Hypothalamus (tissue), 51 donors: ENCODE measurements at regions not wholly inside any gene's neighbourhood (a gene's known extent, or its start where the extent isn't known, plus 50 kb on each side); places are given as distances from the start of the nearest gene placed in this dataset.

Experiments
- DNase-seq, 51 donors: peaks; one replicate each; lab custom pipeline; 2025; lab: John Stamatoyannopoulos, UW

- DNase-seq = no peak
Measured at GRCh38 chr6:14810021-14810420, 435.8 kb upstream of the JARID2 start.

DNA sequence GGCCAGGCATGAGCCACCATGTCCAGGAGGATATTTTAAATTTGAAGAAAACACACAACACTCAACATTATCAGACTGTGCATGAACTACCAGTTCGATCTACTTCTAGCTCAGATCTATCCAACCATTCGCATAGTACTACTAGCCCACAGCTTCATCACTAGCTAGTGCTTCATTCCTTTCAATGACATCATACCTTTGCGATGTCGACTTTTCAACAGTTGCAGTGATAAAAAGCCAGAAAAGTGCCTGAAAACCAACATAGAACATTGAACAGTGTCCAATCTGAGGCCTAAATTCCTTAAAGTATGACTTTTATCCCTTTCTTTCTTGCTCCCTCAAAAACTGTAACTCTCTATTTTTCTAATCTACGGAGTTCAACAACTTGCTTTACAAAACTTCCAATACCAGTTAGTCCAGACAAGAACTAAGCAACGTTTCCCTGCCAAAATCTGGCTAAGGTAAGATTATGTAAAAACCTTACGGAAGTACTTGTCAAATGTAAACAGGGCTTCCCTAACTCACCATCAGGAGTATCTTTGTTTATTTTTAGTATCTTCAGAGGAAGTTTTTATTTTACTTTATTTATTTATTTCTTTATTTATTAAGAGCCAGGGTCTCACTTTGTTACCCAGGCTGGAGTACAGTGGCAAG, 434.0 kb upstream of the JARID2 start:
- DNase-seq = no peak

DNA sequence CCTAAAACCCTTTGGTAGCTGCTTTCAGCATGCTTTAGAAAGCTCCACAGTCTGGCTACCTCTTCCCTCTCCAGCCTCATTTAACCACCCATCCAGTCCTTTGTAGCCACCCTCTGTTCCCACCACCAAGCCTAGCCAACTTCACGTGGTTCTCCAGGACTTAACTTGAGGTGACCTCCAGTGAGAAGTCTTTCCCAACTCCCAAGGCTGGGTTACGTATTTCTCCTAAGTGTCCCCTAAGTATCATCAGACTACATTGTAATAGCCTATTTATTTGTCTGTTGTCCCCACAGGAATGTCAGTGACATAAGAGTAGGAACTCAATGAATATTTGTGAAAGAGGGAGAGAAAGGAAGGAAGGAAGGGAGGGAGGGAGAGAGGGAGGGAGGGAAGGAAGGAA, 431.9 kb upstream of the JARID2 start:
- DNase-seq = no peak

- peak in 3 of 51 donors; percentile 3 to 12 (median 8) for DNase-seq
Measured at GRCh38 chr6:14816116-14816859, 429.6 kb upstream of the JARID2 start.

- DNase-seq = no peak
Measured at GRCh38 chr6:14817074-14817473, 428.8 kb upstream of the JARID2 start.

GRCh38 chr6:14818422-14818884, 427.4 kb upstream of the JARID2 start:
- DNase-seq = peak in 2 of 51 donors; percentile 2 to 16

- no peak for DNase-seq
Measured at GRCh38 chr6:14819001-14819400, 426.9 kb upstream of the JARID2 start.

DNA sequence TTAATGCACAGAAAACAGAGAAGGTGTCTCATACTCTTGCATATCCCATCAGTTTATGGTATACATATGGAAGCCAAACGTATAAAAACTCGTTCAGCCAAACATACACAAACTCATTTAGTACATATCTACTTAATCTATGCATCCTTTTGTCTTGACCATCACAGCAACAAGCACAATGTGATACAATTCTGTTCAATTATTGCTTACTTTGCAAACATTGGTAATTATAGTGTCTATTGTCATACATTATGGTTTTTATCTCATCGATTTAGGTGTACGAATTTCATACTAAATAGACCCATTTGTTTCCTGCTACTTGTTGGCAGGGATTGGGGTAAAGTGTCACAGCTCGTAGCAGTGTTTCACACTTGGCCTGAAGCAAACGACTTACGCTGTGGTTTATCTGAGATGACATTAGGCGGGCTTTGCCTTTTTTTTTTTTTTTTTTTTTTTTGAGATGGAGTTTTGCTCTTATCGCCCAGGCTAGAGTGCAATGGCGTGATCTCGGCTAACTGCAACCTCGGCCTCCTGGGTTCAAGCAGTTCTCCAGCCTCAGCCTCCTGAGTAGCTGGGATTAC, 425.9 kb upstream of the JARID2 start:
- DNase-seq = no peak

DNA sequence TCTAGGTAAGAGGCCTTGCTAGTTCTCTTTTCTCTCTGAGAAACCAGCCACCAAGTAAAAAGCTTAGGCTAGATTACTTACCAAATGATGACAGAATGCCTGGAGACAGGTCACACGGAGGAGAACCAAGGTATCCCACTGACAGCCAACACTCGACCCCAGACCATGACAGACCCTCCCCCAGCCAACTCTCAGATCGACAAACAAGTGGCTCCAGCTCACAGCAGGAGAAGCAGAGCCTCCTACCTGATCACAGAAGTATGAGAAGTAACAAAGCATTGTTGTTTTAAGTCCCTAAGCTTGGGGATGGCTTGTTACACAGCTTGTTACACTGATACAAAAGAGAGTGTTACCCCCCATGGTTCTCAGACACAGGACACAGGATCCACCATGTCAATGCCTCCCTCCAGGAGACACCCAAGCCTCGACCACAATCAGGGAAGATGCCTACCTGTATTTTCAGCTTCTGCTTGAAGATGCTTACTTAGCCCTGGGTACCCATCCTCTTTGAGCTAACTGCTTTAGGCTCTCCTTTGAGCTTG, 423.8 kb upstream of the JARID2 start:
- no peak for DNase-seq

GRCh38 chr6:14822679-14823078, 423.2 kb upstream of the JARID2 start:
- no peak for DNase-seq

DNA sequence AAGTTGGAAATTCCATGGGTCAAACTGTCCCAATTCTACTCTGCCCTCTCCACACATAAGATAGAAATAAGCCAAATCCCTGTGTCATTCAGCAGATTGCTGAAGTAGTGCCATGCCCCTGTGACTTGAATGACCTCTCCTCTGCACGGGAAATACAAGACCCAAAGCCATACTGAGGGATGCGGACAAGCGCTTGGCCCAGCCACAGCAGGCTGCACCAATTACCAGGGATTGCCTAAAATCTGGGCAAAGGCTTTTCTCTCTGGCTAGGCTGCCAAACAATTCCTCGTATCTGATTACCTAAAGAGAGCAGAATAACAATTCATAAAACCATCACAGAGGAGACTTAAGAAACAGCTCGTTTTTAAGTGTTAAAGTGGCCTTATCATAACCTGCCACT, 421.8 kb upstream of the JARID2 start:
- peak in 3 of 51 donors; percentile 2 to 5 (median 2) for DNase-seq

DNA sequence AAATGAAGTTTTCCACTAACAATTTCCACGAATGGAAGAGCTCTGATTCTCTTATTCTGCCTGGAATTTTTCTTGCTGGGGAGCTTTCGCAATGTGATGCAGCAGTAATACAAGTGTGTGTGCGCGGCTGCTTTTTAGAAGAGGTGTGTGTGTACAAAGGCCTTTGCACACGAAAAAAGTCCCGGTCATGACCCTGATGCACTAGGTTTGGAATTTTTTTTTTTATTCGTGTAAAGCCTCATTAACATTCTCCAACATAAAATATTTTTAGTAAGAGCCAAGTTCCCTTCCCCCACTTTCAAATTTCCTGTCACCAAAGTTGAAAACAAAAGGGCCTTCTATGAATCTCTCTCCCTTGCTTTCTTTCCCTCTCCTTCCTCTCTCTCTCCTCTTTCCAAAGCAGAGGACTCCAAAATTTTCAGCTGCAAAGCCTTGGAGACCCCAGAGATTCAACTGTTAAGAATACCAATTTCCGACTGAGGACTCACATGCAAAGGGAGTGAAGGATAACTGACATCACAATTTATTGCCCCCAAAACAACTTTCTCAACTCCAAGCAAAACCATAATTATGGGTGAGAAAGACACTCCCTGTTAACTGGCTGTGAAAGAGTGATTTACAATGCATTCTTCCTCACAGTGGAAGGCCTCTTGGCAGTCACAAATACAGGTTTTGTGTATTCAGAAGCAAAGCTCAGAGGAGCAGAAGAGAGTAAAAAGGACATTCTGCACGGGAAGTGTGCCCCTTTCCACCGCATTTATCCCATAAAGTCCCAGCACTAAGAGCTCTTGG, 421.2 kb upstream of the JARID2 start:
- peak in 5 of 51 donors; percentile 2 to 24 (median 5) for DNase-seq

- DNase-seq = no peak
Measured at GRCh38 chr6:14826456-14826855, 419.4 kb upstream of the JARID2 start.

DNA sequence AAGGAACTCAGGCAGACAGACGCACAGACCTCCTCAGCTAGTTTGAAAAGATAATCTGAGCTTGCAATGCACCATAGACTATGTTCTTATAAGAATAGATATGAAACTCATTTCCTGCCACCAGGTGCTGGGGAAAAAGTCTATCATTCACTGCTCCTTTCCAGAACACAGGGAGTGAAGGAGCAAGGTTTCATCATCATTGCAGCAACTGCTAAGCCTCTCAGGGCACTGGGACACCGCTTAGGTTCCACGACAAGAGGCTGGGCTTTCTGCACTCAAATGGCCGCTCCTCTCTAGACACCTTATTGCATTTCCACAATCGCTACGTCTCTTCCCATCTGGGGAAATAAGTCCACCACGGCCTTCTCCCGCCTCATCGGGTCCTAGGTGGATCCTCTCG, 418.5 kb upstream of the JARID2 start:
- DNase-seq = no peak

DNA sequence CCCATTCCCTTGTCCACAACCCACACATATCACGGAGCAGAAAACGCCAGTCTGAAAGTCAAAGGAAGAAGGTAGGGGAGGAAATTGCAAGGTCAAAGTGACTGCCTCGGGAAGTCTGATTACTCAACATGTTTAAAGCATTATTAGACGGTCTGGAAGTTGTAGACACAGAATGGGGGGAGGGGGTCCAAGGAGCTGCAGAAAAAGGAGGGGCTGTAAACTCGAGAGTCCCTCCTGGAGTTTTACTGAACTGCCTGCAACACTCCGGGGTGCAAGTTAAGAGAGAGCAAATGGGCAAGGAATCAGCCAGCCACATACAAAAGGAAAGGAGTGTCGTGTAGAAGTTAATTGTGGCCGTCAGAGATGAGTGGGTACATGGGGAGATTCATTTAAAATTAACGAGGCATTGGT, 417.7 kb upstream of the JARID2 start:
- no peak for DNase-seq

DNA sequence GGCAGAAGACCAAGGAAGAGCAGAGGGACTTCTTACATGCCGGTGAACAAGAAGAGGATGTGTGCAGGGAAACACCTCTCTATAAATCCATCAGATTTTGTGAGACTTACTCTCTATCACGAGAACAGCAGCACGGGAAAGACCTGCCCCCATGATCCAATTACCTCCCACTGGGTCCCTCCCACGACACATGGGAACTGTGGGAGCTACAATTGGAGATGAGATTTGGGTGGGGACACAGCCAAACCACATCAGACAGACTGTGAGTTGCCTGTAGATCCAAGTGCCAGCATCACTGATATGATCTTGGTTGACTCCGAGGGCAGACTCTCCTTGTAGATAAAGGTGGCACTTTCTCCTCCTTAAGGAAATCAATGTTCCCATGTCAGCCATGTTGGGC, 414.8 kb upstream of the JARID2 start:
- DNase-seq = no peak

DNA sequence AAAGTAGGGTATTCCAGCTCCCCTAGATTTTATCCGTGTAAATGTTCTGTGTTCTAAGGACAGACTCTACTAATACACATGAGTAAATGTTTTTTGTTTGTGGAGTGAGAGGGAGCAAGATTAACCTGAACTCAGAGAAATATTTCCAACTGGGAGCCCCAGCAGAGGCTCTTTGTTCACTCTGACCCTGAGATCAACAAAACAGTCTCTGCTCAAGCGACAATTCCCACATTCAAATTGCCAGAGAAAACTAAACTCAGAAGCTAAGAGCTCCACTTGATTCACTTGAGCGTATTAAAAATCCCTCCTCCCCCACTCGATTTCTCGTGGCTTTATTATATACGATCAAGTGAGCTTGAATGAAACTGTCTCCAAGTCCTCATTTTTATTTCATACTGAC, 413.9 kb upstream of the JARID2 start:
- peak in 2 of 51 donors; percentile 2 to 4 for DNase-seq

DNA sequence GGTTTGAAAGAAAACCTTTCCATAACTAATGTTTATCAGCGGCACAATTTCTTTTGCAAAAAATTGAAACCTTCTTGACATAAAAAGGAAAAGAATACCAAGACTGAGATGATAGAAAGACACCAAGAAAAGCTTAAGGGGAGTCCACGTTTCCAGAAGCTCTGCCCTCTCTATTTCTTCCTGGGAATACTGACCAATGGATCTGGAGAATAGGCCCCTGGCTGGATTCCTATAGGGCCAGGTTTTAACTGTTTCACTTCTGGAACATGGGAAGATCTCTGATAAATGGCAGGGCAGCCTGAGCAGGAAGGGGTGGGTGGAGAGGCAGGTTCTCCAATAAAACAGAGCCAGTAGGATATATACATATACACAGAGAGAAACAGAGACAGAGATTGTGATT, 413.4 kb upstream of the JARID2 start:
- no peak for DNase-seq

- DNase-seq = no peak
Measured at GRCh38 chr6:14834851-14835530, 410.9 kb upstream of the JARID2 start.

DNA sequence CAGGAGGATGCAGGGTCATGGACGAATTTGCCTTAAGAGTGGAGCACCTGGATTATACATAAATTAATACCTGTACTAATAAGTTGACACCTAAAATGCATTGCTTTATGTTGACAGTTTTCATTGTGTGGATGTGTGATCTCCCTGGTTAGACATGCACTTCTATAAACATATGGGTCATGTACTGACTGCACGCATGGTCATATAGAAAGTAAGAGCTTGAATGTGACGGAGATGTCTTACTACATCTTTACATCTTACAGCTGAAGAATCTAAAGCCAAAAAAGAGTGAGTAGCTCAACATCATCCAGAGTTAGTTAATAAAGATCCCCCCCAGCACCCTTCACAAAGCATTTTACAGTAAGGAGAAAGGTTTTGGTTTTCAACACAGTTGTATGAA, 408.4 kb upstream of the JARID2 start:
- no peak for DNase-seq
